Fibroblast of lung (primary cell): ENCODE measurements at regions not wholly inside any gene's neighbourhood (a gene's known extent, or its start where the extent isn't known, plus 50 kb on each side); places are given as distances from the start of the nearest gene placed in this dataset.

ENCODE experiments used
- DNase-seq, 2 donors: peaks; one replicate each; pipeline versions ENCODE4 v3.0.0 to v3.0.0-alpha.2; 2010; ENCODE audit warnings: low read depth in 2 of 2
- H2AFZ ChIP-seq: 2 replicates; pipeline ENCODE4 v1.5.1; 2012; ENCODE audit warnings: low read length, control low read depth, inconsistent platforms
- H3K27ac ChIP-seq: 2 replicates; pipeline ENCODE4 v1.5.1; 2011; ENCODE audit warnings: low read length, control low read depth; ENCODE audit not compliant: insufficient read depth
- H3K27me3 ChIP-seq: 2 replicates; pipeline ENCODE4 v1.5.1; 2011; ENCODE audit warnings: mild to moderate bottlenecking, low read length; ENCODE audit not compliant: control insufficient read depth, insufficient read depth
- H3K36me3 ChIP-seq: 2 replicates; pipeline ENCODE4 v1.5.1; 2011; ENCODE audit warnings: low read length; ENCODE audit not compliant: control insufficient read depth, insufficient read depth
- H3K4me1 ChIP-seq: 2 replicates; pipeline ENCODE4 v1.5.1; 2011; ENCODE audit warnings: low read length; ENCODE audit not compliant: control insufficient read depth, insufficient read depth; ENCODE audit errors: extremely low read depth
- H3K4me2 ChIP-seq: 2 replicates; pipeline ENCODE4 v1.5.1; 2011; ENCODE audit warnings: low read length, control low read depth; ENCODE audit not compliant: insufficient read depth; ENCODE audit errors: extremely low read depth
- H3K4me3 ChIP-seq, 4 experiments: fragments of 200-600 bp in 1 of 4; sonication (generic) in 1 of 4; replicated peaks in 1 of 4; 2 replicates each; pipeline ENCODE4 v1.5.1; 2011 to 2016; ENCODE audit warnings: low read length in 4 of 4, low read depth in 3 of 4, mild to moderate bottlenecking in 3 of 4, control low read depth in 2 of 4, inconsistent platforms in 1 of 4, mixed read lengths in 1 of 4; ENCODE audit not compliant: insufficient read depth in 1 of 4; ENCODE audit errors: control extremely low read depth in 1 of 4
- H3K79me2 ChIP-seq: 2 replicates; pipeline ENCODE4 v1.5.1; 2012; ENCODE audit warnings: mild to moderate bottlenecking, low read length, inconsistent platforms; ENCODE audit not compliant: control insufficient read depth, insufficient read depth
- H3K9ac ChIP-seq: 2 replicates; pipeline ENCODE4 v1.5.1; 2011; ENCODE audit warnings: mild to moderate bottlenecking, low read length, control low read depth; ENCODE audit not compliant: insufficient read depth
- H3K9me3 ChIP-seq: 2 replicates; pipeline ENCODE4 v1.5.1; 2012; ENCODE audit warnings: low read depth, low read length; ENCODE audit not compliant: control insufficient read depth, insufficient read depth
- H4K20me1 ChIP-seq: 2 replicates; pipeline ENCODE4 v1.5.1; 2011; ENCODE audit warnings: low read length; ENCODE audit not compliant: control insufficient read depth, insufficient read depth; ENCODE audit errors: extremely low read depth
- CTCF ChIP-seq, 2 donors: IDR thresholded peaks in 1 of 2; conservative IDR thresholded peaks in 1 of 2; 1 replicate in 1 of 2; 2 replicates in 1 of 2; pipeline ENCODE4 v1.5.1; 2011 to 2012; ENCODE audit warnings: low read length in 2 of 2, control low read depth in 1 of 2, inconsistent platforms in 1 of 2, low read depth in 1 of 2, mild to moderate bottlenecking in 1 of 2
- EZH2 ChIP-seq: IDR thresholded peaks from 2 replicates; pipeline ENCODE4 v1.5.1; 2012; ENCODE audit warnings: low read length, control low read depth, mild to moderate bottlenecking; ENCODE audit errors: missing control alignments

GRCh38 chr20:11850901-11851300 is 66.8 kb upstream of the BTBD3 start:
- Histone ChIP-seq H3K79me2 (no peaks in the 10 kb centered on the region), H3K27ac (no peak overlapping the region)

GRCh38 chr20:11851646-11852045 is 66.0 kb upstream of the BTBD3 start:
- Histone ChIP-seq H3K27ac (no peak overlapping the region), H3K27me3 (no peaks in the 10 kb centered on the region), H3K36me3 (no peaks in the 10 kb centered on the region), H3K4me2 (no peak overlapping the region), H3K4me1 (peaks cover 8% of the 10 kb centered on the region), H3K9ac (no peak overlapping the region), H3K79me2 (no peaks in the 10 kb centered on the region), H3K9me3 (no peaks in the 10 kb centered on the region), H2AFZ (no peak overlapping the region), H3K4me3 (no peak overlapping the region), H4K20me1 (no peaks in the 10 kb centered on the region)
- no peak for TF ChIP-seq CTCF (conservative IDR thresholded peaks at IDR 0.05 in 1 of 2, IDR thresholded peaks at IDR 0.05 in 1 of 2; ENCODE audit: low read depth in 1 of 2, low read length in 2 of 2)
- TF ChIP-seq EZH2: no peak
- peak in 1 of 2 donors; percentile 19 for DNase-seq

More at GRCh38 chr20:11850901-11851300, 66.8 kb upstream of the BTBD3 start:
- Histone ChIP-seq H2AFZ (no peak overlapping the region), H4K20me1 (no peaks in the 10 kb centered on the region), H3K4me1 (peaks cover 8% of the 10 kb centered on the region), H3K9ac (no peak overlapping the region), H3K4me2 (no peak overlapping the region), H3K9me3 (no peaks in the 10 kb centered on the region), H3K27me3 (no peaks in the 10 kb centered on the region), H3K4me3 (no peak overlapping the region), H3K36me3 (no peaks in the 10 kb centered on the region)
- DNase-seq: peak; percentile 56 to 72
- no peak for TF ChIP-seq EZH2

GRCh38 chr20:11852189-11852588 is 65.5 kb upstream of the BTBD3 start:
- H3K9ac ChIP-seq: no peak overlapping the region
- H3K36me3 ChIP-seq: no peaks in the 10 kb centered on the region
- H3K27ac ChIP-seq: no peak overlapping the region
- H3K9me3 ChIP-seq: no peaks in the 10 kb centered on the region
- DNase-seq: no peak
- peaks cover 8% of the 10 kb centered on the region for H3K4me1 ChIP-seq
- no peaks in the 10 kb centered on the region for H3K79me2 ChIP-seq
- TF ChIP-seq EZH2: no peak
- no peak for TF ChIP-seq CTCF (conservative IDR thresholded peaks at IDR 0.05 in 1 of 2, IDR thresholded peaks at IDR 0.05 in 1 of 2; ENCODE audit: low read depth in 1 of 2, low read length in 2 of 2)
- no peaks in the 10 kb centered on the region for H4K20me1 ChIP-seq
- no peak overlapping the region for H3K4me3 ChIP-seq
- no peaks in the 10 kb centered on the region for H3K27me3 ChIP-seq
- no peak overlapping the region for H3K4me2 ChIP-seq
- no peak overlapping the region for H2AFZ ChIP-seq
